MCF 10A (cell line): ENCODE measurements at regions not wholly inside any gene's neighbourhood (a gene's known extent, or its start where the extent isn't known, plus 50 kb on each side); places are given as distances from the start of the nearest gene placed in this dataset.

ENCODE experiments used
- BruUV-seq: library from RNA; stranded (reverse); fragments of 400-500 nt; replicated peaks from 2 replicates; lab custom pipeline; 2021; lab: Mats Ljungman, UMichigan
- CTCF ChIA-PET: fragments of 300-600 bp; sonication (Branson Sonifier 250); formaldehyde crosslinking; extraction: SDS; loops from one replicate; lab custom pipeline; 2021; ENCODE audit warnings: antibody characterized with exemption, inconsistent platforms; lab: Yijun Ruan, JAX
- POLR2A ChIA-PET: fragments of 300-600, 350-650 bp; sonication (Branson Sonifier 250); formaldehyde crosslinking; extraction: SDS; loops from one replicate; lab custom pipeline; 2020; ENCODE audit warnings: antibody characterized with exemption, inconsistent platforms; lab: Yijun Ruan, JAX
- DNase-seq: peaks from one replicate; pipeline ENCODE4 v3.0.0-alpha.2; 2018; ENCODE audit not compliant: unreplicated experiment
- H3K27ac Mint-ChIP-seq: one replicate; pipeline ENCODE4 v1.8.0; 2022; ENCODE audit warnings: mild to moderate bottlenecking, low read depth, mixed read lengths; ENCODE audit not compliant: unreplicated experiment
- H3K27me3 Mint-ChIP-seq: one replicate; pipeline ENCODE4 v1.8.0; 2022; ENCODE audit warnings: mixed read lengths; ENCODE audit not compliant: insufficient read depth, unreplicated experiment
- H3K36me3 Mint-ChIP-seq: one replicate; pipeline ENCODE4 v1.8.0; 2022; ENCODE audit warnings: mild to moderate bottlenecking, moderate library complexity, mixed read lengths; ENCODE audit not compliant: insufficient read depth, unreplicated experiment
- H3K4me1 Mint-ChIP-seq: one replicate; pipeline ENCODE4 v1.8.0; 2022; ENCODE audit warnings: mixed read lengths; ENCODE audit not compliant: insufficient read depth, unreplicated experiment
- H3K4me3 Mint-ChIP-seq: one replicate; pipeline ENCODE4 v1.8.0; 2022; ENCODE audit warnings: mild to moderate bottlenecking, moderate library complexity, mixed read lengths; ENCODE audit not compliant: unreplicated experiment
- H3K9me3 Mint-ChIP-seq: one replicate; pipeline ENCODE4 v1.8.0; 2022; ENCODE audit warnings: mixed read lengths; ENCODE audit not compliant: unreplicated experiment
- intact Hi-C: fragments of 100-400 bp; cut with micrococcal nuclease; formaldehyde crosslinking; loops from 2 replicates; pipeline ENCODE4 v1.14.1; 2022
- TF ChIP-seq, protein P1 (sequence below): fragments of 200-600 bp; IDR thresholded peaks from one replicate; pipeline ENCODE4 v1.8.0; 2022; ENCODE audit warnings: antibody characterized with exemption, mild to moderate bottlenecking; ENCODE audit not compliant: unreplicated experiment

DNA sequence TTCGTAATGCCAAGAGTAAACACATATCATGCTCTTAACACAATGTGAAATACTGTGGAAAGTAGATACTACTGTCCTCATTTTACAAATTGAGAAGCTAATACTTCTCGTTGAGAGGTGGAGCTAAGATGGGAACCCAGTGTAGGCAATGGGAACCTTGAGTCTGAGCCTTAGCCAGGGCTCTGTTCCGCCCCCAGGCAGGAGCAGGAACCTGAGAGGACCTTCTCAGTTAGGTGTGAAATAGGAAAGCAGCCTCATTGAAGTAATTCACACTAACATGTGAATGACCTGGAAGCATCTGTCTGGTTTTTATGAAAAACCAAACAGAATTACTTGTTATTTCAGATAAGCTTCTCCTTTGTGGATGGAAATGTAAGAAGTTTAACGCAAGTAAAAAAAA is 62.6 kb upstream of the RBFOX1 start:
- intact Hi-C loops = no loop called here
- no peak overlapping the region for H3K27ac Mint-ChIP-seq
- no peaks in the 10 kb centered on the region for H3K4me1 Mint-ChIP-seq
- ChIA-PET CTCF (no interaction called here), POLR2A (no interaction called here)
- no peak overlapping the region for H3K4me3 Mint-ChIP-seq
- DNase-seq = no peak
- no peaks in the 10 kb centered on the region for H3K27me3 Mint-ChIP-seq
- no TSS peak for BruUV-seq
- TF ChIP-seq, protein P1, sequence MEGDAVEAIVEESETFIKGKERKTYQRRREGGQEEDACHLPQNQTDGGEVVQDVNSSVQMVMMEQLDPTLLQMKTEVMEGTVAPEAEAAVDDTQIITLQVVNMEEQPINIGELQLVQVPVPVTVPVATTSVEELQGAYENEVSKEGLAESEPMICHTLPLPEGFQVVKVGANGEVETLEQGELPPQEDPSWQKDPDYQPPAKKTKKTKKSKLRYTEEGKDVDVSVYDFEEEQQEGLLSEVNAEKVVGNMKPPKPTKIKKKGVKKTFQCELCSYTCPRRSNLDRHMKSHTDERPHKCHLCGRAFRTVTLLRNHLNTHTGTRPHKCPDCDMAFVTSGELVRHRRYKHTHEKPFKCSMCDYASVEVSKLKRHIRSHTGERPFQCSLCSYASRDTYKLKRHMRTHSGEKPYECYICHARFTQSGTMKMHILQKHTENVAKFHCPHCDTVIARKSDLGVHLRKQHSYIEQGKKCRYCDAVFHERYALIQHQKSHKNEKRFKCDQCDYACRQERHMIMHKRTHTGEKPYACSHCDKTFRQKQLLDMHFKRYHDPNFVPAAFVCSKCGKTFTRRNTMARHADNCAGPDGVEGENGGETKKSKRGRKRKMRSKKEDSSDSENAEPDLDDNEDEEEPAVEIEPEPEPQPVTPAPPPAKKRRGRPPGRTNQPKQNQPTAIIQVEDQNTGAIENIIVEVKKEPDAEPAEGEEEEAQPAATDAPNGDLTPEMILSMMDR = no peak
- peaks cover 6% of the 10 kb centered on the region for H3K36me3 Mint-ChIP-seq
- H3K9me3 Mint-ChIP-seq = peaks cover 46% of the 10 kb centered on the region

DNA sequence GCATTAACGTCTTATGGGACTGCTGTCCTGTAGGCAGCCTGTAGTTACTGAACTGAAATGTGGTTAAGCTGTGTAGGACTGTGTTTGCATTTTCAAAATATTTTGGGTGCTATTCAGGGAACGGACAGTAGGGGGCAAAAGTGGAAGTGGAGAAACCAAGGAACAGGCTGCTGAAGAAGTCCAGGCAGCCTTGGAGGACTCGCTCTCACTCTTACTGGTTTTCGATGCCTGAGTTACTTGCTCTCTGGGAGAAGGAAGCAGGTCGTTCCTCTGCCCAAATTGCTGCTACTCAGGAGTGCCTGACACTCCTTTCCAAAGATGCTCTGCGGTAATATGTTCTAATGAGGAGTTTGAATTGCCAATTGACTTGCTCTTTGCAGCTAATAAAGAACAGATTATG is 64.5 kb upstream of the RBFOX1 start:
- intact Hi-C loops = no loop called here
- CTCF ChIA-PET = interaction anchor here (0.6 kb wide), 1 partner anchor 28 kb away, joined by 6 read pairs; no protein-coding TSS in a partner anchor
- no peaks in the 10 kb centered on the region for H3K4me1 Mint-ChIP-seq

DNA sequence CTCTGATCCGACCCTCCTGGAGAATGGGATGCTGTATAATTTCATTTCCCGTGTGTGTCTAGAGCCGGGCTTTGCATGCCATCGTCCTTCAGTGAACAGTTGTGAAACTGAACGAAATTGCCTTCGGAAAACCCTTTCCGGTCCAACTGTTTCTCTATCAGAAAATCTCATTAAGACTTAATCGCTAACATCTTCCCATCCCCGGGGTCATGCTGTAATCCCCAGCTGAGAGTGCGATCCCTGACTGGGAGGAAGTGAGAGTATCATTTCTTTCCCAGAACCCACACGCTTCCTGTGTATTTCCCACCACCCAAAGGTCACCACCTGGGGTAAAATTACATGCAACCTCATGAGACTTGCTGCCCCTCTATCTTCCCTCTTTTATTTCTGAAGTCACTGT is 75.6 kb upstream of the RBFOX1 start:
- H3K4me1 Mint-ChIP-seq = no peaks in the 10 kb centered on the region
- BruUV-seq = no TSS peak
- POLR2A ChIA-PET = no interaction called here
- peaks cover 55% of the 10 kb centered on the region for H3K9me3 Mint-ChIP-seq
- TF ChIP-seq, protein P1 = no peak
- DNase-seq = no peak
- no peaks in the 10 kb centered on the region for H3K36me3 Mint-ChIP-seq
- intact Hi-C loops = no loop called here
- no peak overlapping the region for H3K4me3 Mint-ChIP-seq
- CTCF ChIA-PET = no interaction called here
- H3K27ac Mint-ChIP-seq = no peak overlapping the region
- no peaks in the 10 kb centered on the region for H3K27me3 Mint-ChIP-seq

More for the DNA sequence above, 64.5 kb upstream of the RBFOX1 start:
- Mint-ChIP-seq H3K4me3 (no peak overlapping the region), H3K9me3 (peaks cover 43% of the 10 kb centered on the region), H3K36me3 (peaks cover 6% of the 10 kb centered on the region), H3K27ac (no peak overlapping the region), H3K27me3 (no peaks in the 10 kb centered on the region)
- TF ChIP-seq, protein P1 = no peak
- POLR2A ChIA-PET = no interaction called here
- no TSS peak for BruUV-seq
- DNase-seq = no peak

DNA sequence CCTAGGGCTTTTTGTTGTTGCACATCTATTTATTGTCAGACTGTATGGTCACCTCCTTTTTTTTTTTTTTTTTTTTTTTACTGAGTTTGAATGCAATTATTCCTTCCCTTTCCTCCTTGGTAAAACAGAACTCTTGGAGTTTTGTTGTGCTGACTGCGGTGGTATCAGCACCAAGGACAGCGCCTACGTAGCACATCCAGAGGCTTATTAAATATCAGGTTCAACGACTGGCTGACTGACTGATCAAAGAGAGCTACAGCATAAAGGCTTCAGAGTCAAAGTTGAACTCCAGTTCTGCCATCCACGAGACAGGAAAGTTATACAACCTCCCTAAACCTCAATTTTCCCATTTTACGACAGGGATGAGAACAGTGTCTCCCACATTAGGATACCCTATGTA is 86.1 kb upstream of the RBFOX1 start:
- H3K4me1 Mint-ChIP-seq = no peaks in the 10 kb centered on the region
- H3K9me3 Mint-ChIP-seq = peaks cover 34% of the 10 kb centered on the region
- H3K27me3 Mint-ChIP-seq = no peaks in the 10 kb centered on the region
- POLR2A ChIA-PET = interaction anchor here (0.5 kb wide), 1 partner anchor 1545 kb away, joined by 4 read pairs; no protein-coding TSS in a partner anchor
- H3K27ac Mint-ChIP-seq = no peak overlapping the region
- no TSS peak for BruUV-seq
- CTCF ChIA-PET = interaction anchor here (0.7 kb wide), 1 partner anchor 326 kb away, joined by 4 read pairs; no protein-coding TSS in a partner anchor
- TF ChIP-seq, protein P1 = no peak
- intact Hi-C loops = no loop called here
- no peak for DNase-seq
- H3K36me3 Mint-ChIP-seq = no peaks in the 10 kb centered on the region
- no peak overlapping the region for H3K4me3 Mint-ChIP-seq
